Right lobe of liver (tissue), 6 donors: ENCODE measurements at regions not wholly inside any gene's neighbourhood (a gene's known extent, or its start where the extent isn't known, plus 50 kb on each side); places are given as distances from the start of the nearest gene placed in this dataset.

ENCODE experiments used
- ATAC-seq, 4 donors: fragments of 200-7000 bp; cut with Tn5 transposase; one replicate each; pipeline ENCODE4 v1.9.1; 2020; ENCODE audit warnings: mild to moderate bottlenecking in 4 of 4, moderate library complexity in 4 of 4
- DNase-seq, 3 donors: peaks; one replicate each; pipeline ENCODE4 v3.0.0-alpha.2; 2020
- H3K27ac ChIP-seq, 3 donors: fragments of 200-600 bp; one replicate each; pipeline ENCODE4 v1.8.0; 2022
- H3K27me3 ChIP-seq, 2 donors: fragments of 200-600 bp; one replicate each; pipeline ENCODE4 v1.8.0; 2022
- H3K36me3 ChIP-seq, 4 donors: fragments of 200-600 bp; sonication (generic) in 1 of 4; one replicate each; pipeline versions ENCODE4 v1.5.1 to v1.8.0; 2017 to 2022; ENCODE audit warnings: control low read depth in 1 of 4
- H3K4me1 ChIP-seq, 4 donors: fragments of 200-600 bp; sonication (generic) in 1 of 4; one replicate each; pipeline versions ENCODE4 v1.5.1 to v1.8.0; 2017 to 2022; ENCODE audit warnings: control low read depth in 1 of 4
- H3K4me3 ChIP-seq, 3 donors: fragments of 200-600 bp; one replicate each; pipeline ENCODE4 v1.8.0; 2022
- H3K9me3 ChIP-seq, 4 donors: fragments of 200-600 bp; sonication (generic) in 1 of 4; one replicate each; pipeline versions ENCODE4 v1.5.1 to v1.8.0; 2017 to 2022; ENCODE audit warnings: control low read depth in 1 of 4
- POLR2A ChIP-seq: fragments of 450-650 bp; IDR thresholded peaks from one replicate; pipeline ENCODE4 v1.6.1; 2017; ENCODE audit warnings: antibody characterized with exemption, mild to moderate bottlenecking
- WGBS: methylation state at CpG from one replicate; pipeline ENCODE4 v1.1.6; 2018; ENCODE audit warnings: low coverage, low lambda C conversion rate; ENCODE audit not compliant: insufficient coverage; ENCODE audit errors: missing lambda C conversion rate; 5-methylcytosine and 5-hydroxymethylcytosine counted together
- intact Hi-C, 2 donors: fragments of 100-400 bp; cut with DNase I; formaldehyde crosslinking; loops; one replicate each; pipeline versions ENCODE4 v1.11.2 to v1.14.1; 2022
- TF ChIP-seq, protein P1 (sequence below), 4 donors: fragments of 200-600 bp in 3 of 4; fragments of 450-650 bp in 1 of 4; IDR thresholded peaks; one replicate each; pipeline versions ENCODE4 v1.5.1 to v1.8.0; 2016 to 2022; ENCODE audit warnings: antibody characterized with exemption in 4 of 4, mild to moderate bottlenecking in 2 of 4
- donor health status: DM: no; HTN: yes; CAD: no.
- donor health status: DM: no; HTN: no; CAD: no.
- donor health status: DM: no; HTN: no; CAD: no.
- donor health status: DM: no; HTN: yes; CAD: no.
- donor health status: DM: no; HTN: yes; CAD: no.

DNA sequence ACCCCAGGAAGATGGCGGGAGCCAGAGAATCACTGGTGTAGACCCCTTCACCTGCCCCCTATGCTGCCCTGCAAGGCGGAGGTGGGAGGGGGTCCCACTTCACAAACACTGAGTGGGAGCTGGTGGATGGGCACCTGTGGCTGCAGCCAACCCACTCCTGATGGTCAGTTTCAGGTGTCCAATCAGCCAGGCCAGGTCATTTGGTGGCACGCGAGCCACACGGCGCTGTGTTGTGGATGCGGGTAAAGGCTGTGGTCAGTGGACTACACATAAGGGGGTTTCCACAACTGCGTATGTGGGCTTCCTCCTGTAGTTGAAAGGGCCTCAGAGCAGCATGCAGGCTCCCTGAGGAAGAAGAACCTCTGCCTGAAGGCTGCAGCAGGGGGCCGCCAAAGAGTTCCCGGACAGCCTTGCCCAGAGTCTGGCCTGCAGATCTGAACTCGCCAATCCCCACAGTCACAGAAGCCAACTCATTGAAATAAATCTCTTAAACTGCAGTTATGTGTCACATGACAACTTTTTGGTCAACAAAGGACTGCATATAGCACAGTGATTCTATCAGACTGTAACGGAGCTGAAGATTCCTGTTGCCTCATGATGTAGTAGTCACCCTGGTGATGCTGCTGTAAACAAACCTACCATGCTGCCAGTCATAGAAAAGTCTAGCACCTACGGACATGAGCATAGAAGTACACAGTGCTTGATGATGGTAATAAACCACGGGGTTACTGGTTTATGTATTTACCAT lies 284.7 kb upstream of the IRX2 start:
- no peaks in the 10 kb centered on the region for H3K27me3 ChIP-seq
- H3K4me1 ChIP-seq, result no peaks in the 10 kb centered on the region
- H3K36me3 ChIP-seq, result no peaks in the 10 kb centered on the region
- H3K4me3 ChIP-seq, result no peak overlapping the region
- 42% methylated on average over 4 of the region's 14 CpGs for WGBS
- ATAC-seq (no peak), DNase-seq (no peak)
- TF ChIP-seq POLR2A, result no peak
- TF ChIP-seq, protein P1, sequence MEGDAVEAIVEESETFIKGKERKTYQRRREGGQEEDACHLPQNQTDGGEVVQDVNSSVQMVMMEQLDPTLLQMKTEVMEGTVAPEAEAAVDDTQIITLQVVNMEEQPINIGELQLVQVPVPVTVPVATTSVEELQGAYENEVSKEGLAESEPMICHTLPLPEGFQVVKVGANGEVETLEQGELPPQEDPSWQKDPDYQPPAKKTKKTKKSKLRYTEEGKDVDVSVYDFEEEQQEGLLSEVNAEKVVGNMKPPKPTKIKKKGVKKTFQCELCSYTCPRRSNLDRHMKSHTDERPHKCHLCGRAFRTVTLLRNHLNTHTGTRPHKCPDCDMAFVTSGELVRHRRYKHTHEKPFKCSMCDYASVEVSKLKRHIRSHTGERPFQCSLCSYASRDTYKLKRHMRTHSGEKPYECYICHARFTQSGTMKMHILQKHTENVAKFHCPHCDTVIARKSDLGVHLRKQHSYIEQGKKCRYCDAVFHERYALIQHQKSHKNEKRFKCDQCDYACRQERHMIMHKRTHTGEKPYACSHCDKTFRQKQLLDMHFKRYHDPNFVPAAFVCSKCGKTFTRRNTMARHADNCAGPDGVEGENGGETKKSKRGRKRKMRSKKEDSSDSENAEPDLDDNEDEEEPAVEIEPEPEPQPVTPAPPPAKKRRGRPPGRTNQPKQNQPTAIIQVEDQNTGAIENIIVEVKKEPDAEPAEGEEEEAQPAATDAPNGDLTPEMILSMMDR (IDR thresholded peaks at IDR 0.05), result no peak
- intact Hi-C loops, result no loop called here
- no peaks in the 10 kb centered on the region for H3K9me3 ChIP-seq
- H3K27ac ChIP-seq, result no peak overlapping the region

DNA sequence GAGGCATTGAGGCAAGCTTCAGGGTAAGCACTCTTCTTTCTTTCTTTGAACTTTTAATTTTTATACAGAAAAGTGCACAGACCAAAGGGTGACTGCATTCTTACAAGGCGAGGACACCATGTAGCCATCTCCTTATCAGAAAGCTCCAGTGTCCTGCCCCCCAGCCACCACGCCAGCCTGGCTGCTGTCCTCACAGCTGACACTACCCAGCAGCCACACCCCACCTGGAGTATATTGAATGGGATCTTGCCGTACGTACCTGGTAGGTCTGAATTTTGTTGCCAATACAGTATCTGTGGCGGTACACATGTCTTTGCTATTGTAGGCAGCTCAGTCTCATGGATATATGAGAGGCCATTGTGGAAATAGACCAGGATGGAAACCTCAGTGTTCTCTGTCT lies 284.0 kb upstream of the IRX2 start:
- Histone ChIP-seq H3K4me1 (no peaks in the 10 kb centered on the region), H3K27me3 (no peaks in the 10 kb centered on the region), H3K9me3 (no peaks in the 10 kb centered on the region), H3K36me3 (no peaks in the 10 kb centered on the region), H3K27ac (no peak overlapping the region), H3K4me3 (no peak overlapping the region)
- DNase-seq (no peak), ATAC-seq (no peak)
- intact Hi-C loops, result no loop called here
- no peak for TF ChIP-seq POLR2A
- TF ChIP-seq, protein P1 (IDR thresholded peaks at IDR 0.05), result no peak
- 60% methylated on average over 2 of the region's 5 CpGs for WGBS

DNA sequence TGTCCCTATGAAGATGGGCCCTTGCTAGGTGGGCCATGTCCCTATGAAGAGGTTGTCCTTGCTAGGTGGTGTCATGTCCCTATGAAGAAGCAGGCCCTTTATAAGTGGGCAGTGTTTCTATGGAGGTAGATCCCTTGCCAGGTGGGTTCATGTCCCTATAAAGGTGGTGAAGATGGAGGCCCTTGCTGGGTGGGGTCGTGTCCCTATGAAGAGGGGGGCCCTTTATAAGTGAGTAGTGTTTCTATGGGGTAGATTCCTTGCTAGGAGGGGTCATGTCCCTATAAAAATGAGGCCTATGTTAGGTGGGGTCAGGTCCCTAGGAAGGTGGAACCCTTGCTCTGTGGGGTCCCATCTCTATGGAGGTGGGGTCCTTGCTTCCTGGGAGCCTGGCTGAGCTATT lies 283.4 kb upstream of the IRX2 start:
- Histone ChIP-seq H3K27me3 (no peaks in the 10 kb centered on the region), H3K27ac (no peak overlapping the region), H3K4me1 (no peaks in the 10 kb centered on the region), H3K9me3 (no peaks in the 10 kb centered on the region), H3K36me3 (no peaks in the 10 kb centered on the region), H3K4me3 (no peak overlapping the region)
- TF ChIP-seq, protein P1 (IDR thresholded peaks at IDR 0.05), result no peak
- TF ChIP-seq POLR2A, result no peak
- DNase-seq, result no peak
- intact Hi-C loops, result no loop called here
- no peak for ATAC-seq
- 22% methylated on average over 1 of the region's 1 CpG for WGBS

DNA sequence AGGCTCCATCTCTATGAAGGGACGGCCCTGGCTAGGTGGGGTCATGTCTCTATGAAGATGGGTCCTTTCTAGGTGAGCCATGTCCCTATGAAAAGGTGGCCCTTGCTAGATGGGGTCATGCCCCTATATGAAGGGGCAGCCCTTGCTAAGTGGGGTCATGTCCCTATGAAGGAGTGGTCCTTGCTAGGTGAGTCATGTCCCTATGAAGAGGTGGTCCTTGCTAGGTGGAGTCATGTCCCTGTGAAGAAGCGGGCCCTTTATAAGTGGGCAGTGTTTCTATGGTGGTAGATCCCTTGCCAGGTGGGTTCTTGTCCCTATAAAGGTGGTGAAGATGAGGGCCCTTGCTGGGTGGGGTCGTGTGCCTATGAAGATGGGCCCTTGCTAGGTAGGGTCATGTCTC lies 283.0 kb upstream of the IRX2 start:
- ATAC-seq (no peak), DNase-seq (no peak)
- Histone ChIP-seq H3K27ac (no peak overlapping the region), H3K4me1 (no peaks in the 10 kb centered on the region), H3K36me3 (no peaks in the 10 kb centered on the region), H3K4me3 (no peak overlapping the region), H3K9me3 (no peaks in the 10 kb centered on the region), H3K27me3 (no peaks in the 10 kb centered on the region)
- TF ChIP-seq, protein P1 (IDR thresholded peaks at IDR 0.05), result no peak
- TF ChIP-seq POLR2A, result no peak
- intact Hi-C loops, result no loop called here
- WGBS, result 42% methylated on average over 2 of the region's 3 CpGs
